KOPT-K1 (cell line): ENCODE measurements at regions not wholly inside any gene's neighbourhood (a gene's known extent, or its start where the extent isn't known, plus 50 kb on each side); places are given as distances from the start of the nearest gene placed in this dataset.

ENCODE experiments used
- H3K27ac ChIP-seq: fragments of 200-600 bp; sonication (generic); 2 replicates; pipeline ENCODE4 v1.5.1; 2016; ENCODE audit warnings: antibody characterized with exemption, mild to moderate bottlenecking, low read depth, low read length; ENCODE audit not compliant: poor library complexity, severe bottlenecking
- H3K36me3 ChIP-seq: fragments of 200-600 bp; sonication (generic); 2 replicates; pipeline ENCODE4 v1.5.1; 2017; ENCODE audit warnings: antibody characterized with exemption, mild to moderate bottlenecking, low read length, moderate library complexity; ENCODE audit not compliant: insufficient read depth
- H3K9me3 ChIP-seq: fragments of 200-600 bp; sonication (generic); 2 replicates; pipeline ENCODE4 v1.5.1; 2017; ENCODE audit warnings: antibody characterized with exemption, low read length, mild to moderate bottlenecking; ENCODE audit not compliant: insufficient read depth, poor library complexity, severe bottlenecking

- Histone ChIP-seq H3K27ac (no peak overlapping the region), H3K9me3 (peaks cover 14% of the 10 kb centered on the region), H3K36me3 (no peaks in the 10 kb centered on the region)
These were observed 178.7 kb downstream of the TBXT start for GRCh38 chr6:165988757-165989456.

GRCh38 chr6:165988302-165988756 lies 179.3 kb downstream of the TBXT start:
- Histone ChIP-seq H3K27ac (no peak overlapping the region), H3K36me3 (no peaks in the 10 kb centered on the region), H3K9me3 (peaks cover 14% of the 10 kb centered on the region)

GRCh38 chr6:165987483-165988301 lies 180.0 kb downstream of the TBXT start:
- H3K27ac ChIP-seq: peak overlapping the region; percentile 81
- no peaks in the 10 kb centered on the region for H3K36me3 ChIP-seq
- H3K9me3 ChIP-seq: peaks cover 14% of the 10 kb centered on the region

GRCh38 chr6:165986914-165987482 lies 180.7 kb downstream of the TBXT start:
- peak overlapping the region; percentile 81 for H3K27ac ChIP-seq

GRCh38 chr6:165986311-165986913 lies 181.2 kb downstream of the TBXT start:
- Histone ChIP-seq H3K36me3 (no peaks in the 10 kb centered on the region), H3K27ac (peak overlapping the region; percentile 81)

More at GRCh38 chr6:165986914-165987482, 180.7 kb downstream of the TBXT start:
- Histone ChIP-seq H3K9me3 (peaks cover 14% of the 10 kb centered on the region), H3K36me3 (no peaks in the 10 kb centered on the region)

GRCh38 chr6:165985806-165986299 lies 181.8 kb downstream of the TBXT start:
- peaks cover 14% of the 10 kb centered on the region for H3K9me3 ChIP-seq
- H3K27ac ChIP-seq: peak overlapping the region; percentile 81
- no peaks in the 10 kb centered on the region for H3K36me3 ChIP-seq

More at GRCh38 chr6:165986311-165986913, 181.2 kb downstream of the TBXT start:
- peaks cover 14% of the 10 kb centered on the region for H3K9me3 ChIP-seq

- H3K9me3 ChIP-seq: peaks cover 14% of the 10 kb centered on the region
- no peaks in the 10 kb centered on the region for H3K36me3 ChIP-seq
- peak overlapping the region; percentile 81 for H3K27ac ChIP-seq
These were observed 182.3 kb downstream of the TBXT start for GRCh38 chr6:165985281-165985805.

GRCh38 chr6:165984729-165985275 lies 182.8 kb downstream of the TBXT start:
- Histone ChIP-seq H3K36me3 (no peaks in the 10 kb centered on the region), H3K9me3 (peaks cover 14% of the 10 kb centered on the region), H3K27ac (peak overlapping the region; percentile 81)

- H3K9me3 ChIP-seq: peaks cover 10% of the 10 kb centered on the region
- peak overlapping the region; percentile 15 for H3K27ac ChIP-seq
- H3K36me3 ChIP-seq: no peaks in the 10 kb centered on the region
These were observed 184.3 kb downstream of the TBXT start for GRCh38 chr6:165983112-165984072.

- no peaks in the 10 kb centered on the region for H3K9me3 ChIP-seq
- no peaks in the 10 kb centered on the region for H3K36me3 ChIP-seq
- no peak overlapping the region for H3K27ac ChIP-seq
These were observed 189.2 kb downstream of the TBXT start for GRCh38 chr6:165978476-165978875.

- H3K36me3 ChIP-seq: no peaks in the 10 kb centered on the region
These were observed 191.0 kb downstream of the TBXT start for GRCh38 chr6:165976684-165977083.

GRCh38 chr6:165974817-165975216 lies 192.8 kb downstream of the TBXT start:
- Histone ChIP-seq H3K27ac (no peak overlapping the region), H3K36me3 (no peaks in the 10 kb centered on the region), H3K9me3 (no peaks in the 10 kb centered on the region)

More at GRCh38 chr6:165976684-165977083, 191.0 kb downstream of the TBXT start:
- H3K27ac ChIP-seq: no peak overlapping the region
- no peaks in the 10 kb centered on the region for H3K9me3 ChIP-seq

GRCh38 chr6:165973473-165973872 lies 194.2 kb downstream of the TBXT start:
- H3K36me3 ChIP-seq: no peaks in the 10 kb centered on the region
- H3K27ac ChIP-seq: no peak overlapping the region

More at GRCh38 chr6:165973473-165973872, 194.2 kb downstream of the TBXT start:
- no peaks in the 10 kb centered on the region for H3K9me3 ChIP-seq
